Activated CD4-positive, alpha-beta T cell treated with anti-CD3 and anti-CD28 coated beads, Interleukin-2, amount 10 ng/mL, durations not matched to agents 7 days and 5 days (primary cell): ENCODE measurements at regions not wholly inside any gene's neighbourhood (a gene's known extent, or its start where the extent isn't known, plus 50 kb on each side); places are given as distances from the start of the nearest gene placed in this dataset.
"Not testable (repeated sequence)": the region's sequence is repeated elsewhere in the genome, so short reads cannot be mapped to it uniquely, and the experiment has no call there.

Experiments used
- CTCF ChIA-PET: fragments of 350-600 bp; sonication (Branson Sonifier 250); formaldehyde crosslinking; loops from one replicate; lab custom pipeline; 2021; ENCODE audit warnings: antibody characterized with exemption; lab: Charles Lee
- POLR2A ChIA-PET: fragments of 350-600 bp; sonication (Branson Sonifier 250); formaldehyde crosslinking; loops from one replicate; lab custom pipeline; 2021; ENCODE audit warnings: antibody characterized with exemption; lab: Charles Lee
- DNase-seq: peaks from one replicate; pipeline ENCODE4 v3.0.0-alpha.2; 2020
- H3K27ac Mint-ChIP-seq: one replicate; pipeline ENCODE4 v1.8.0; 2021; ENCODE audit warnings: mild to moderate bottlenecking, moderate library complexity, mixed read lengths
- H3K27me3 Mint-ChIP-seq: one replicate; pipeline ENCODE4 v1.8.0; 2021; ENCODE audit warnings: mixed read lengths
- H3K36me3 Mint-ChIP-seq: one replicate; pipeline ENCODE4 v1.8.0; 2021; ENCODE audit warnings: low read depth, mixed read lengths
- H3K4me1 Mint-ChIP-seq: one replicate; pipeline ENCODE4 v1.8.0; 2021; ENCODE audit warnings: mixed read lengths
- H3K4me3 Mint-ChIP-seq: one replicate; pipeline ENCODE4 v1.8.0; 2021; ENCODE audit warnings: mild to moderate bottlenecking, moderate library complexity, mixed read lengths
- H3K9me3 Mint-ChIP-seq: one replicate; pipeline ENCODE4 v1.8.0; 2021; ENCODE audit warnings: mixed read lengths

DNA sequence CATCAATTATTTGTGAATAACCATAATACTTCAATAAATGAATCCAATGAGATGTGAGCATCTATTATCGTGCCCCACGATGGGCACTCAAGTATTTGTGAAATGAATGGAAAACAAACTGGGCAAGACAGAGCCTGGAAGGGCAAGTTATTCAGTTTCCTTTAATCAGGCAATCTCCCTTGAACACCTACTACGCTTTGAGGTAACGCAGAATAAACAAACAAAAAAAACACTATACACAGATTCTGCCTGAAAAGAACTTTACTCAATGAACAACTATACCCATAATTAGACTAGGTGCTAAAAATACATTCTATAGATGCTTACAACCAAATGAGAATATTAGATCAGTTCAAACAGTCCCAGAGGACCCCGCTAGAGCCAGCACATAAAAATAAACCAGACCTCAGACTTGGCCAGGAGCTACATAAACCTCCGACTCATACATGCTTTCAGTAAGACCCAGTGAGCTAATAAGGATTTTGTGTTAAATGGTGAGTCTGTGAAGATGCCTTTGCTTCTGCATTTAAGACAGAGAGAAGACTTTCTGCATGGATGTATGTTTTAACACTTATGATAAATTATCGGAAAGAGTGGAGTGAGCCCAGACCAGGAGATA is 121.3 kb downstream of the MPP7 start:
- ChIA-PET POLR2A (no interaction called here), CTCF (no interaction called here)
- Mint-ChIP-seq H3K4me3 (no peak overlapping the region), H3K4me1 (peaks cover 20% of the 10 kb centered on the region), H3K27me3 (no peaks in the 10 kb centered on the region), H3K9me3 (no peaks in the 10 kb centered on the region), H3K27ac (no peak overlapping the region), H3K36me3 (peaks cover 2% of the 10 kb centered on the region)
- DNase-seq = no peak

DNA sequence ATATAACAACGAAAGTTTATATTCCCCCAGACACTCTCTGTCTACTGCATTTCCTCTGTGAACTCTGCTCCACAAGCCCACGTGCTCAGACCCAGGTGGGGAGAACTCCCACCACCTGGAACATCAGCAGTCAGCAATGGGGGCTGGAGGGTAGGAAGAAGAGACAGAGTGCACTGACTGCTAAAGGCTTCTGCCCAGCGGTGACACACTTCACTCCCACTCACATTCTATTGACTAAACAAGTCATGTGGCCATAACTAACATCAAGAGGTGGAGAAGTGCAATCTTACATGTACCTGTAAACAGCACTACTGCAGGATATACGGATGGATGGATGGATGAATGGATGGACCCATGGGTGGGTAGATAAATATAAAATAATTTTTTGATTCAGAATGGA is 122.2 kb downstream of the MPP7 start:
- DNase-seq = no peak
- ChIA-PET CTCF (no interaction called here), POLR2A (no interaction called here)
- no peaks in the 10 kb centered on the region for H3K27me3 Mint-ChIP-seq
- H3K4me1 Mint-ChIP-seq = peaks cover 25% of the 10 kb centered on the region
- no peak overlapping the region for H3K27ac Mint-ChIP-seq
- no peak overlapping the region for H3K4me3 Mint-ChIP-seq
- H3K36me3 Mint-ChIP-seq = peaks cover 2% of the 10 kb centered on the region
- no peaks in the 10 kb centered on the region for H3K9me3 Mint-ChIP-seq

DNA sequence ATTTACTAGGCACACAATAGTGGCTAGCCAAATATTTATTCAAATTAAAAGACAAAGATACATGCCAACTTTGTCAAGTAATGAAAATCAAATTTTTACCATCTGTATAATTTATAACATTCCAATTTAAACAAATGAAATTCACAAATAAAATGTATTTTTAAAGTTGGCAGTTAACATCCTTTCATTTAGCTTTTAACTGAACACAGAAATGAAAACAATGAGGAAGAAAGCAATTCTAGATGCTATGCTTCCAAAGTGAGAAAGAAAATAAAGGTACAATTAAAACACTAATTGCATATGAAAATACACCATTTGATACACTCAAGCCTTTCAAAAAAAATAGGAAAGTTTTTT is 123.1 kb downstream of the MPP7 start:
- DNase-seq = no peak
- H3K4me3 Mint-ChIP-seq = no peak overlapping the region
- peaks cover 2% of the 10 kb centered on the region for H3K36me3 Mint-ChIP-seq
- H3K27me3 Mint-ChIP-seq = no peaks in the 10 kb centered on the region
- peaks cover 26% of the 10 kb centered on the region for H3K4me1 Mint-ChIP-seq
- H3K27ac Mint-ChIP-seq = no peak overlapping the region
- no peaks in the 10 kb centered on the region for H3K9me3 Mint-ChIP-seq
- CTCF ChIA-PET = interaction anchor here (0.6 to 1.5 kb wide), 7 partner anchors 13 to 693 kb away, joined by 3 to 7 read pairs (median 3); partner anchors contain the start of gene RAB18
- POLR2A ChIA-PET = no interaction called here

DNA sequence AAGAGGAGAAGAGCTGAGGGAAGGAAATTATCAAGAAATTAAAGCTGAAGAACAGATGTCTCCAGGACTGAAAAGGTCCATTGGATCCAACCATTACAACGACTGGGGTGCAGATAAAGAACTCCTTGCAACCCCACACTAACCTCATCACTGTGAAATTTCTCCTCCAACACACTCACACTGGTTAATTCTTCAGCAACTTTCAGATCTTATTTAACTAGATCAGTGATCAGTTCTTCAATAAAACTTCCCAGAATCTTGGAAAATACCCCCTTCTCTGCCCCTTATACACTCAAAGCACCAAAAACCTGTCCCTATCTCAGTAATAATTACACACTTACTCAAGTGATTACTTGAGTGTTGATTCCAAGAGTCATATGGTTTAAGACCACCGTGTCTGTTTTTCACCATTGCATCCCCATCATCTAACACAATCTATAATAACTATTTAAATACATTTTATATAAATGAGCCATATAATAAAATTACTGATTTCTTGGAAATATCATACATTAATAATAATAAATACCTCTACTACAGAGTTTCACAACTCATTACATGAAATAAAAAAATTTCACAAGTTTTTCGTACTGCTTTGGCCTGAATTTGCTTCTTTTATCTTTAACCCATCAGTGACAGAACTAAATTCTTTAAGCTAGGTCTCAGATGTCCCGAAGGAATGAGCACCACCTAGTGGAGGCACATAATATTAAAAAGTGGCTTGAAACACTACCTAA is 123.7 kb downstream of the MPP7 start:
- Mint-ChIP-seq H3K36me3 (peaks cover 2% of the 10 kb centered on the region), H3K27ac (peak overlapping the region; percentile 93), H3K4me3 (peak overlapping the region; percentile 74), H3K4me1 (peaks cover 26% of the 10 kb centered on the region), H3K9me3 (no peaks in the 10 kb centered on the region), H3K27me3 (no peaks in the 10 kb centered on the region)
- CTCF ChIA-PET = interaction anchor here (0.6 to 1.5 kb wide), 8 partner anchors 13 to 692 kb away, joined by 3 to 7 read pairs (median 3); partner anchors contain the start of gene RAB18
- DNase-seq = peak; percentile 71
- POLR2A ChIA-PET = interaction anchor here (0.7 to 1.0 kb wide), 2 partner anchors 14 to 143 kb away, joined by 3 to 8 read pairs; no protein-coding TSS in a partner anchor

DNA sequence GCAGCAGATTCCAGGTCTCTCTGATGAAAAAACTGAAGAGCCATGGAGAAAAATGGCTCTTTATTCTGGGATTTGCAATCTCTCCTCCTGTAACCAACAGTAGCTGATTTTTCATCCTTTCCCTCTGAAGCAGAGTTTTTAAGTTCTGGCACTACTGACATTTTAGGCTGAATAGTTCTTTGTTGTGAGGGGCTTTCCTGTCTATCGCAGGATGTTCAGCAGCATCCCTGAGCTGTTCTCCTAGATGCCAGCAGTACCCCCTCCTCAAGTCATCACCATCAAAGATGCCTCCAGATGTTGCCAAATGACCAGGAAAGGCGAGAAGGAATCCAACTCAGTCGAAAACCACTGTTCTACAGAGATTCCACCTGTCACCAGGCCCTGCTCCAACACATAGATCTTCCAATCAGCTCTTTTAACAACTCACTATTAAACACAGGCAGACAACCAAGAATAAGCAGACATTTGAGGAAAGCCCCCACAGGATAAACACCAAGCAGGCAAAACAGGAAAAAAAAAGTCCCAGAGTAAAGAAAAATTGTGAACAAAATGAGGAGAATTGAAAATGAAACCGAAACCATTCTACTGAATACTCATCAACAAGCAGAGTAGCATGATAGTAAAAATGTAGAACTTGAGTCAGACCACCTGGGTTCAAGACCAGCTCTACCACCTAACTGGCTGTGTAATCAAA is 124.8 kb downstream of the MPP7 start:
- no peaks in the 10 kb centered on the region for H3K27me3 Mint-ChIP-seq
- POLR2A ChIA-PET = interaction anchor here (0.7 to 1.0 kb wide), 2 partner anchors 15 to 142 kb away, joined by 3 to 8 read pairs; no protein-coding TSS in a partner anchor

DNA sequence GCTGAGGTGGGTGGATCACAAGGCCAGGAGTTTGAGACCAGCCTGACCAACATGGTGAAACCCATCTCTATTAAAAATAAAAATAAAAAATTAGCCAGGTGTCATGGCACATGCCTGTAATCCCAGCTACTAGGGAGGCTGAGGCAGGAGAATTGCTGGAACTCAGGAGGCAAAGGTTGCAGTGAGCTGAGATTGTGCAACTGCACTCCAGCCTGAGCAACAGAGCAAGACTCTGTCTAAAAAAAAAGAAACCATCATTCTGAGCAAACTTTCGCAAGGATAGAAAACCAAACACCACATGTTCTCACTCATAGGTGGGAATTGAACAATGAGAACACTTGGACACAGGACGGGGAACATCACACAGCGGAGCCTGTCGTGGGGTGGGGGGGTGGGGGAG is 126.4 kb downstream of the MPP7 start:
- H3K9me3 Mint-ChIP-seq, H3K27ac Mint-ChIP-seq, H3K4me3 Mint-ChIP-seq, H3K27me3 Mint-ChIP-seq, CTCF ChIA-PET, POLR2A ChIA-PET, H3K36me3 Mint-ChIP-seq, DNase-seq: not testable (repeated sequence)
- peaks cover 26% of the 10 kb centered on the region for H3K4me1 Mint-ChIP-seq

More for the DNA sequence above, 124.8 kb downstream of the MPP7 start:
- Mint-ChIP-seq H3K4me1 (peaks cover 26% of the 10 kb centered on the region), H3K4me3 (peak overlapping the region; percentile 74), H3K9me3 (no peaks in the 10 kb centered on the region), H3K36me3 (peaks cover 2% of the 10 kb centered on the region), H3K27ac (peak overlapping the region; percentile 93)
- no peak for DNase-seq
- CTCF ChIA-PET = no interaction called here

DNA sequence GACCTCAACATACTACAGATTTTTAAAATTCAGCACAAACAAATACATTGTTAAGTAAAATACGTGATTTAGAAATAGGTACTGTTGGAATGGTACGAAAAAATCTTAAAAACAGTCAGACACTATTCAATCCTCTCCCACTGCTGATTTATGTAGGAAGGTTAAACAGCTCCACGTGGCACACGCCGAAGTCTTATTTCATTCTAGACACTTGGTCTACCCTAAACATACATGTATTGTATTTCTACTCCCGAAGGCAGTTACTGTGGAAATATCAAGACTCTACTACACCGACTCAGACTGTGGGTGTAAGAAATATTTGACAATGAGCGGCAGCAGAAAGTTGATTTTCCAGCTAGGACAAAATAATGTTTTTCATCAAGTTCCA is 130.6 kb downstream of the MPP7 start:
- no peak for DNase-seq
- Mint-ChIP-seq H3K27me3 (no peaks in the 10 kb centered on the region), H3K9me3 (no peaks in the 10 kb centered on the region), H3K27ac (no peak overlapping the region), H3K4me3 (no peak overlapping the region), H3K36me3 (no peaks in the 10 kb centered on the region), H3K4me1 (peaks cover 10% of the 10 kb centered on the region)
- POLR2A ChIA-PET = no interaction called here
- CTCF ChIA-PET = no interaction called here

DNA sequence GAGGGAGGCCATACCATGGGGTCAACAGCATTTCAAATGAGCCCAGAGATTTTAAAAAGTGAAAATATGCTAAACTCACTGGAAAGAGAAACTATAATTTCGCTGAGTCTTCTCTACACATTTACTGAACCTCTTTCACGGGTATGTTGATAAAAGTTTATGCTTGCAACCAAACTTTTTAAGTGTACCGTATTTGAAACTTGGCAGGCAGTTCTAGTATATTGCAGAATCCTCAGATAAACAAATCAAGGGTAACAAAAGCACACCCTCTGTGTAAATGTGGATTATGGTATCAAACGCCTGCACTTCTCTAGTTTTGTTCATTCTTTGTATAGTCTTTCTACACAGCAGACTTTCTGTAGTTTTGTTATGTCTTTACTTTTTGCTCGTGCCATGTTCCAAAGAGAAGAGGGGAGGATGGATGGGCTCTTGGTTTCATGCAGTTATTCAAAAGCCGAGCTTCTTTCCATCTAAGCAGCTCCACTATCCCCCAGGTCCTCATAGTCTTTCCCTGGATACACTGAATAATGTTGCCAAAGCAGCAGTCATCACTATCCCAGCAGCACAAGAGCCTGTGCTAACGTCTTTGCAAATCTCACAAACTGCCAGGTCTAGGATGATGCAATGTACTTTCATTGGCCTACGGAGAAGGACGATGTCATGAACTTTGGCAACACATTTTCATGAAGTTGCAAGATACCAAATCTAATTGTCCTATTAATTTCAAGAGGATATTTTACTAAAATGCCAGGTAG is 131.2 kb downstream of the MPP7 start:
- DNase-seq = no peak
- no peaks in the 10 kb centered on the region for H3K9me3 Mint-ChIP-seq
- POLR2A ChIA-PET = no interaction called here
- H3K27ac Mint-ChIP-seq = no peak overlapping the region
- H3K4me3 Mint-ChIP-seq = no peak overlapping the region
- CTCF ChIA-PET = interaction anchor here (0.6 kb wide), 1 partner anchor 316 kb away, joined by 3 read pairs; no protein-coding TSS in a partner anchor
- peaks cover 10% of the 10 kb centered on the region for H3K4me1 Mint-ChIP-seq
- no peaks in the 10 kb centered on the region for H3K27me3 Mint-ChIP-seq
- H3K36me3 Mint-ChIP-seq = no peaks in the 10 kb centered on the region

DNA sequence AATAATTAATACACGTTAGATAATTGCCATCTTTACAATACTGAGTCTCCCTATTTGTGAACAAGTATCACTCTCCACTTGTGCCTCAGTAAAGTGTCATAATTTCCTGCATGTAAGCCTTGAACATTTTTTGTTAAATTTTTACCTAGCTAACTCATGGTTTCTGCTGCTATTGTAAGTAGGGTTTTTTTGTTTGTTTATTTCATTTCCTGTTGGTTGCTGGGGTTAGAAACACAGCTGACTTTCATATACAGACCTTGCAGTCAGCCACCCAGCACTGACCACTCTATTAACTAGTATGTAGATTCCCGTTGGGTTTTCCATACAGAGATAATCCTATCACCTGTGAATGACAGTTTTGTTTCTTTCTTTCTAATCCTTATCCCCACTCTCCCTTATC is 133.3 kb downstream of the MPP7 start:
- POLR2A ChIA-PET = no interaction called here
- DNase-seq = no peak
- Mint-ChIP-seq H3K36me3 (no peaks in the 10 kb centered on the region), H3K27me3 (no peaks in the 10 kb centered on the region), H3K4me3 (no peak overlapping the region), H3K27ac (no peak overlapping the region), H3K9me3 (no peaks in the 10 kb centered on the region), H3K4me1 (peaks cover 4% of the 10 kb centered on the region)
- CTCF ChIA-PET = no interaction called here

DNA sequence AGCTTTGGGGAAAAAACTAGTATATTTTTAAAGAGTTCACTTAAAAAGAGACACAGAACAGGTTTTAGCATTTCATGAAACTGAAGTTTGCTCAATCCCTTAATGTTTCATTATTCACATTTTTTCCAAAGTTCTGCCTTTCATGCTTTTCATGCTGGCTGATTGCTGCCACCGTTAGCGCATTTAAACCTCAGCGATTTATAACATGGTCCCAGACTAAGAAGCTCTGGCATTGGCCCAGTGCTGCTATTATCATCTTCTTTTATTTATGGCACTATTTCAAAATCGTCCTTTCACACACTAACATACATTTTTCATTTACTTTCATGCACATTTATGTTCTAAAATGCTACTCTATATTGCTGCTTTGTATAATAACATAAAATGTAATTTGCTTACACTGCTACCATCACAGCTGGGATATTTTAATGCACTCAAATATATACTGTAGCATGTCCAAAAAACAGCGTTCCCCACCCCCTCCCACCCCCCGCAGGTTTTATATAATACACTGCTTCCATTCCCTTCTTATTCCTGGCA is 141.9 kb downstream of the MPP7 start:
- H3K9me3 Mint-ChIP-seq = peaks cover 12% of the 10 kb centered on the region
- H3K36me3 Mint-ChIP-seq = peaks cover 4% of the 10 kb centered on the region
- POLR2A ChIA-PET = no interaction called here
- no peaks in the 10 kb centered on the region for H3K27me3 Mint-ChIP-seq
- no peak for DNase-seq
- H3K27ac Mint-ChIP-seq = no peak overlapping the region
- CTCF ChIA-PET = no interaction called here
- H3K4me1 Mint-ChIP-seq = no peaks in the 10 kb centered on the region
- no peak overlapping the region for H3K4me3 Mint-ChIP-seq

DNA sequence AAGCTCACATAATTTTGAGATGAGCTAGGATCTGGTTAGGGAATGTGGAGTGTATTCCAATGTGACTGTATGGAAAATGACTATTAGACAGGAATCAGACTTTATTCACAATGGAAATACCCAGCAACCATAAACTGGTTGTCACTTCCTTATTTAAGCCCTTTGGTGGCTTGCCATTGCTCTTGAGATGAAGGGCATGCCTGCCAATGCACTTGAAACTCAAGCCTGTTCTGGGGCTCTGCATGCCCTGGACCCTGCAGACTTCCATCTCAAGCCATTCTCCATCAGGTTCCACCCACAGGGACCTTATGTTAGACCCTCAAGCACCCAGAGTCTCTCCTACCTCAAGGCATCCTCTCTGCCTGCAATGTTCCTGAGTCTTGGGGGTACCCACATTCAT is 145.5 kb downstream of the MPP7 start:
- Mint-ChIP-seq H3K36me3 (peaks cover 2% of the 10 kb centered on the region), H3K9me3 (peaks cover 6% of the 10 kb centered on the region), H3K4me3 (no peak overlapping the region), H3K27ac (no peak overlapping the region), H3K27me3 (no peaks in the 10 kb centered on the region), H3K4me1 (no peaks in the 10 kb centered on the region)
- CTCF ChIA-PET = interaction anchor here (0.6 kb wide), 1 partner anchor 11 kb away, joined by 3 read pairs; no protein-coding TSS in a partner anchor
- DNase-seq = no peak
- POLR2A ChIA-PET = no interaction called here

DNA sequence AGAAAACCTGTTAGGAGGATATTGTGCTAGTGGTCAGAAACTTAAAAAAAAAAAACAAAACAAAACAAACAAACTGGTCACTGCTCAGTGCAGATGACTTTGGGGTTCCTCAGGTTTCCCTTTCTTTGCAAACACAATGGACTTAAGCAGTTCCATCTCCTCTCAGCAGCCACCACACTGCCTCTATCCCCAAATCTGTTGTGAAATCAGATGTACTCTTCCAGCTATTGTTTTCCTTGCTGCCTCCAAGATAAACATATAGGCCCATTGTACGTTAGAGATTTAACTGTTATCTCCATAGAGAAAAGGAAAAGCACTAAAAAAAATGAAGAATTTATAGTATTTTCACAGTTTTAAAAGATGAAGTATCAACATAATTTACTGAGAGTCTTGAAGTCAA is 147.1 kb downstream of the MPP7 start:
- Mint-ChIP-seq H3K9me3 (peaks cover 6% of the 10 kb centered on the region), H3K27me3 (no peaks in the 10 kb centered on the region), H3K4me3 (no peak overlapping the region), H3K4me1 (no peaks in the 10 kb centered on the region), H3K36me3 (peaks cover 2% of the 10 kb centered on the region), H3K27ac (no peak overlapping the region)
- DNase-seq = no peak
- POLR2A ChIA-PET = no interaction called here
- CTCF ChIA-PET = no interaction called here
